ENCODE measurements at regions not wholly inside any gene's neighbourhood (a gene's known extent, or its start where the extent isn't known, plus 50 kb on each side); places are given as distances from the start of the nearest gene placed in this dataset.

DNA sequence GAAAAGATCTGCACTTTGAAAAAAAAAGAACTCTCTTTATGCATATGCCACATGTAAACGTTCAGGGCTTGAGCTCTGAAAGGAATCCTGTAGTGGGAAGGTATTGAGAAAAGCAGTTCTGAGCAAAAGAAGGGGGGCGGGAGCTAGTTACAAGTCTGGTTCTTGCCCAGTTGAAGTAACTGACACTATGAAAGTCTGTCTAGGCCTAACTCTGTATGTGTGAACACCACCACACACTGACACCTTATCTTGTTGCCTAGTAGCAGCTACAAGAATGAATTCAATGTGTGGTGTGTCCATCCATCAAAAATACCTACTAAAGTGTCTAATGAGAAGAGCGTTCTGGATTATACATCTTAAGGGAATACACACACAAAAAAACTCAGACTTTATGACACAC is 820.6 kb downstream of the DIAPH3 start:
- no peaks in the 10 kb centered on the region for H3K36me3 ChIP-seq (ENCODE audit: insufficient read depth, low read length)
- peaks cover 33% of the 10 kb centered on the region; the same call in 1 of the 2 replicates for H3K27me3 ChIP-seq (ENCODE audit: insufficient read depth, low read length)
- no peak overlapping the region for H3K4me3 ChIP-seq (ENCODE audit: low read depth, low read length)
- H2AFZ ChIP-seq (ENCODE audit: low read length, unreplicated experiment) = no peak overlapping the region
- H3K27ac ChIP-seq (ENCODE audit: low read depth, low read length) = no peak overlapping the region
- no peaks in the 10 kb centered on the region for H3K4me1 ChIP-seq (ENCODE audit: control insufficient read depth, insufficient read depth, low read length, unreplicated experiment)
- H3K79me2 ChIP-seq (ENCODE audit: control insufficient read depth, insufficient read depth, low read length, unreplicated experiment) = no peaks in the 10 kb centered on the region

GRCh38 chr13:59343993-59344822 is 819.5 kb downstream of the DIAPH3 start:
- no peaks in the 10 kb centered on the region for H3K36me3 ChIP-seq (ENCODE audit: insufficient read depth, low read length)

DNA sequence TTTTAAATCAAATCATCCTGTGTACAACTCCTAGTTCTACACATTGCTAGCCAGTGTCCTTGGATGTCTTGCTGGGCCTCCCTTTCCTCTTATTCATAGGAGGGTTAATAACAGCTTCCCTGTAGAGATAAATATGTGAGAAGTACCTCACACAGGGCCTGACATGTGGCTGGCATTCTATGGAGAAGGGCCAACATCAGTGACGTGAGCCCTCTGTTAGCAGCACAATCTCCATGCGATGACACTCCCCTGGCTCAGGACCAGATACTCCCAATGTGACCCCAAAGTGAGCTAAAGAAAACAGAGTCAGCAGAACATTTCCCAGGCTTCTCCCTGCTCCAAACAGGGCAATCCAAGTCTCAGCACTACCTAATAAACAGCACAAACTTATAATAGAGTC is 818.4 kb downstream of the DIAPH3 start:
- Histone ChIP-seq H3K4me3 (ENCODE audit: low read depth, low read length) (no peak overlapping the region), H3K4me1 (ENCODE audit: control insufficient read depth, insufficient read depth, low read length, unreplicated experiment) (no peaks in the 10 kb centered on the region), H3K79me2 (ENCODE audit: control insufficient read depth, insufficient read depth, low read length, unreplicated experiment) (no peaks in the 10 kb centered on the region), H3K27me3 (ENCODE audit: insufficient read depth, low read length) (peaks cover 53% of the 10 kb centered on the region), H2AFZ (ENCODE audit: low read length, unreplicated experiment) (no peak overlapping the region), H3K36me3 (ENCODE audit: insufficient read depth, low read length) (no peaks in the 10 kb centered on the region), H3K27ac (ENCODE audit: low read depth, low read length) (no peak overlapping the region)

More at GRCh38 chr13:59343993-59344822, 819.5 kb downstream of the DIAPH3 start:
- no peaks in the 10 kb centered on the region for H3K4me1 ChIP-seq (ENCODE audit: control insufficient read depth, insufficient read depth, low read length, unreplicated experiment)
- peaks cover 43% of the 10 kb centered on the region; the same call in 1 of the 2 replicates for H3K27me3 ChIP-seq (ENCODE audit: insufficient read depth, low read length)
- H2AFZ ChIP-seq (ENCODE audit: low read length, unreplicated experiment) = no peak overlapping the region
- H3K79me2 ChIP-seq (ENCODE audit: control insufficient read depth, insufficient read depth, low read length, unreplicated experiment) = no peaks in the 10 kb centered on the region
- no peak overlapping the region for H3K4me3 ChIP-seq (ENCODE audit: low read depth, low read length)
- no peak overlapping the region for H3K27ac ChIP-seq (ENCODE audit: low read depth, low read length)

- H3K4me3 ChIP-seq (ENCODE audit: low read depth, low read length) = no peak overlapping the region
- H2AFZ ChIP-seq (ENCODE audit: low read length, unreplicated experiment) = no peak overlapping the region
- H3K27ac ChIP-seq (ENCODE audit: low read depth, low read length) = no peak overlapping the region
- no peaks in the 10 kb centered on the region for H3K79me2 ChIP-seq (ENCODE audit: control insufficient read depth, insufficient read depth, low read length, unreplicated experiment)
- H3K4me1 ChIP-seq (ENCODE audit: control insufficient read depth, insufficient read depth, low read length, unreplicated experiment) = no peaks in the 10 kb centered on the region
- no peaks in the 10 kb centered on the region for H3K36me3 ChIP-seq (ENCODE audit: insufficient read depth, low read length)
- peaks cover 65% of the 10 kb centered on the region for H3K27me3 ChIP-seq (ENCODE audit: insufficient read depth, low read length)
These were observed 816.6 kb downstream of the DIAPH3 start for GRCh38 chr13:59346999-59347723.

DNA sequence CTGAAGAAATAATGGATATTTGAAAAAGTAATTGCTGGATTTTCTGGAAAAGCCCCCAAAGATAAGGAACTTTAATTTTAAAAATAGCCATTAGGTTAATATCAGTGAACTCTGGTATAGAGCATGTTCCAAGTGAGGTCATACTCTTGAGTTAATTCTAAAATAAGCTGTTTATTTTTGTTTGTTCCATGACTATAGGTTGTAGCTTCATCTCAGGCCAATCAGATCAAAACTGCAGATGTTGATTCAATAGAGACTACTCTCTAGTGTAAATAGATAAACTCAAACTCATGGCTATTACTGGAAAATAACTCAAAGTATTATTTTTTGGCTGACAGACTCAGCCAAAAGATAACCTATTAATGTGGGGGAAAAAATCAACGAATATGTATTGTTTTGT is 815.1 kb downstream of the DIAPH3 start:
- Histone ChIP-seq H3K4me1 (ENCODE audit: control insufficient read depth, insufficient read depth, low read length, unreplicated experiment) (no peaks in the 10 kb centered on the region), H2AFZ (ENCODE audit: low read length, unreplicated experiment) (no peak overlapping the region), H3K4me3 (ENCODE audit: low read depth, low read length) (no peak overlapping the region), H3K27ac (ENCODE audit: low read depth, low read length) (no peak overlapping the region), H3K27me3 (ENCODE audit: insufficient read depth, low read length) (peaks cover 67% of the 10 kb centered on the region), H3K79me2 (ENCODE audit: control insufficient read depth, insufficient read depth, low read length, unreplicated experiment) (no peaks in the 10 kb centered on the region), H3K36me3 (ENCODE audit: insufficient read depth, low read length) (no peaks in the 10 kb centered on the region)

GRCh38 chr13:59352600-59352999 is 811.1 kb downstream of the DIAPH3 start:
- no peaks in the 10 kb centered on the region for H3K79me2 ChIP-seq (ENCODE audit: control insufficient read depth, insufficient read depth, low read length, unreplicated experiment)
- no peak overlapping the region for H2AFZ ChIP-seq (ENCODE audit: low read length, unreplicated experiment)
- peaks cover 40% of the 10 kb centered on the region for H3K27me3 ChIP-seq (ENCODE audit: insufficient read depth, low read length)
- H3K36me3 ChIP-seq (ENCODE audit: insufficient read depth, low read length) = no peaks in the 10 kb centered on the region
- no peak overlapping the region for H3K4me3 ChIP-seq (ENCODE audit: low read depth, low read length)
- no peak overlapping the region for H3K27ac ChIP-seq (ENCODE audit: low read depth, low read length)
- no peaks in the 10 kb centered on the region for H3K4me1 ChIP-seq (ENCODE audit: control insufficient read depth, insufficient read depth, low read length, unreplicated experiment)

- Histone ChIP-seq H3K36me3 (ENCODE audit: insufficient read depth, low read length) (no peaks in the 10 kb centered on the region), H3K79me2 (ENCODE audit: control insufficient read depth, insufficient read depth, low read length, unreplicated experiment) (no peaks in the 10 kb centered on the region), H3K27me3 (ENCODE audit: insufficient read depth, low read length) (peaks cover 25% of the 10 kb centered on the region), H3K4me1 (ENCODE audit: control insufficient read depth, insufficient read depth, low read length, unreplicated experiment) (no peaks in the 10 kb centered on the region), H3K4me3 (ENCODE audit: low read depth, low read length) (no peak overlapping the region), H3K27ac (ENCODE audit: low read depth, low read length) (no peak overlapping the region), H2AFZ (ENCODE audit: low read length, unreplicated experiment) (no peak overlapping the region)
These were observed 808.9 kb downstream of the DIAPH3 start for GRCh38 chr13:59354665-59355369.

GRCh38 chr13:59356607-59357006 is 807.1 kb downstream of the DIAPH3 start:
- H3K36me3 ChIP-seq (ENCODE audit: insufficient read depth, low read length) = no peaks in the 10 kb centered on the region
- H3K27me3 ChIP-seq (ENCODE audit: insufficient read depth, low read length) = peaks cover 9% of the 10 kb centered on the region
- no peak overlapping the region for H3K27ac ChIP-seq (ENCODE audit: low read depth, low read length)
- no peaks in the 10 kb centered on the region for H3K79me2 ChIP-seq (ENCODE audit: control insufficient read depth, insufficient read depth, low read length, unreplicated experiment)
- no peak overlapping the region for H2AFZ ChIP-seq (ENCODE audit: low read length, unreplicated experiment)
- no peak overlapping the region for H3K4me3 ChIP-seq (ENCODE audit: low read depth, low read length)
- H3K4me1 ChIP-seq (ENCODE audit: control insufficient read depth, insufficient read depth, low read length, unreplicated experiment) = no peaks in the 10 kb centered on the region

DNA sequence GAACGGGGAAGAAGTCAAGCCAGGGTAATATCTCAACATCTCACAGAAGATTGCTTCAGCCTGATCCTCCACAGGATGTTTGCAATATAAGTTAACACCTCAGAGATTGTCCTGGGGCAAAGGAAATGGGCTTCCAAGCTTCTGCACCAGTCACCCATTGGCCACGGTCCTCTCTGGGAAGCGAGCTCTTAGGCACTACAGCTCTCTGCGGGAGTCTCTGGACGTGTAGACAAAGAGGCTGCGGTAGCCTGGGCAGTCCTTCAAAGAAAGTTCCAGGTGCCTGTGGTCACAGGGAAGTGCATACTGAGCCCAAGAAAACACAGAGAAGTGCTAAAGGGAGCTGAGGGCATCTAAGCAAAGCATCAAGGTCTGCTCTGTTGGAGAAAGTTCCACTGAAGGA is 805.7 kb downstream of the DIAPH3 start:
- no peaks in the 10 kb centered on the region for H3K79me2 ChIP-seq (ENCODE audit: control insufficient read depth, insufficient read depth, low read length, unreplicated experiment)
- no peak overlapping the region for H2AFZ ChIP-seq (ENCODE audit: low read length, unreplicated experiment)
- H3K4me1 ChIP-seq (ENCODE audit: control insufficient read depth, insufficient read depth, low read length, unreplicated experiment) = no peaks in the 10 kb centered on the region
- H3K36me3 ChIP-seq (ENCODE audit: insufficient read depth, low read length) = no peaks in the 10 kb centered on the region
- no peak overlapping the region for H3K4me3 ChIP-seq (ENCODE audit: low read depth, low read length)
- H3K27me3 ChIP-seq (ENCODE audit: insufficient read depth, low read length) = peaks cover 11% of the 10 kb centered on the region
- no peak overlapping the region for H3K27ac ChIP-seq (ENCODE audit: low read depth, low read length)

- Histone ChIP-seq H3K4me1 (ENCODE audit: control insufficient read depth, insufficient read depth, low read length, unreplicated experiment) (no peaks in the 10 kb centered on the region), H2AFZ (ENCODE audit: low read length, unreplicated experiment) (no peak overlapping the region), H3K79me2 (ENCODE audit: control insufficient read depth, insufficient read depth, low read length, unreplicated experiment) (no peaks in the 10 kb centered on the region), H3K36me3 (ENCODE audit: insufficient read depth, low read length) (no peaks in the 10 kb centered on the region), H3K27me3 (ENCODE audit: insufficient read depth, low read length) (peaks cover 32% of the 10 kb centered on the region), H3K4me3 (ENCODE audit: low read depth, low read length) (no peak overlapping the region), H3K27ac (ENCODE audit: low read depth, low read length) (no peak overlapping the region)
These were observed 803.6 kb downstream of the DIAPH3 start for GRCh38 chr13:59360108-59360507.
